SK-N-SH treated with all-trans-retinoic acid at 6 μM for 48 hours (cell line): ENCODE measurements at regions not wholly inside any gene's neighbourhood (a gene's known extent, or its start where the extent isn't known, plus 50 kb on each side); places are given as distances from the start of the nearest gene placed in this dataset.

Source experiments
- PATZ1 ChIP-seq: fragments of 250-450 bp; sonication (Bioruptor Pico); IDR thresholded peaks from 2 replicates; pipeline ENCODE4 v1.8.0; 2020; ENCODE audit warnings: mild to moderate bottlenecking, moderate library complexity, borderline replicate concordance
- PPARA ChIP-seq: fragments of 250-450 bp; sonication (Bioruptor Pico); IDR thresholded peaks from 2 replicates; pipeline ENCODE4 v1.5.0; 2020; ENCODE audit warnings: mild to moderate bottlenecking, borderline replicate concordance
- SNAI2 ChIP-seq: fragments of 250-450 bp; sonication (Bioruptor Pico); IDR thresholded peaks from 2 replicates; pipeline ENCODE4 v1.5.0; 2020; ENCODE audit warnings: mild to moderate bottlenecking, moderate library complexity
- TF ChIP-seq, protein P1 (sequence below): fragments of 250-450 bp; sonication (Bioruptor Pico); IDR thresholded peaks from 2 replicates; pipeline ENCODE4 v1.5.0; 2020; ENCODE audit warnings: mild to moderate bottlenecking, moderate library complexity

- TF ChIP-seq, protein P1, sequence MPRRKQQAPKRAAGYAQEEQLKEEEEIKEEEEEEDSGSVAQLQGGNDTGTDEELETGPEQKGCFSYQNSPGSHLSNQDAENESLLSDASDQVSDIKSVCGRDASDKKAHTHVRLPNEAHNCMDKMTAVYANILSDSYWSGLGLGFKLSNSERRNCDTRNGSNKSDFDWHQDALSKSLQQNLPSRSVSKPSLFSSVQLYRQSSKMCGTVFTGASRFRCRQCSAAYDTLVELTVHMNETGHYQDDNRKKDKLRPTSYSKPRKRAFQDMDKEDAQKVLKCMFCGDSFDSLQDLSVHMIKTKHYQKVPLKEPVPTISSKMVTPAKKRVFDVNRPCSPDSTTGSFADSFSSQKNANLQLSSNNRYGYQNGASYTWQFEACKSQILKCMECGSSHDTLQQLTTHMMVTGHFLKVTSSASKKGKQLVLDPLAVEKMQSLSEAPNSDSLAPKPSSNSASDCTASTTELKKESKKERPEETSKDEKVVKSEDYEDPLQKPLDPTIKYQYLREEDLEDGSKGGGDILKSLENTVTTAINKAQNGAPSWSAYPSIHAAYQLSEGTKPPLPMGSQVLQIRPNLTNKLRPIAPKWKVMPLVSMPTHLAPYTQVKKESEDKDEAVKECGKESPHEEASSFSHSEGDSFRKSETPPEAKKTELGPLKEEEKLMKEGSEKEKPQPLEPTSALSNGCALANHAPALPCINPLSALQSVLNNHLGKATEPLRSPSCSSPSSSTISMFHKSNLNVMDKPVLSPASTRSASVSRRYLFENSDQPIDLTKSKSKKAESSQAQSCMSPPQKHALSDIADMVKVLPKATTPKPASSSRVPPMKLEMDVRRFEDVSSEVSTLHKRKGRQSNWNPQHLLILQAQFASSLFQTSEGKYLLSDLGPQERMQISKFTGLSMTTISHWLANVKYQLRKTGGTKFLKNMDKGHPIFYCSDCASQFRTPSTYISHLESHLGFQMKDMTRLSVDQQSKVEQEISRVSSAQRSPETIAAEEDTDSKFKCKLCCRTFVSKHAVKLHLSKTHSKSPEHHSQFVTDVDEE (CRISPR knock-in tag): no peak
- TF ChIP-seq SNAI2 (CRISPR knock-in tag): no peak
- TF ChIP-seq PATZ1: no peak
- TF ChIP-seq PPARA: no peak
Observed at GRCh38 chr4:15260758-15261157, 167.1 kb upstream of the C1QTNF7 start.
